ENCODE measurements at regions not wholly inside any gene's neighbourhood (a gene's known extent, or its start where the extent isn't known, plus 50 kb on each side); places are given as distances from the start of the nearest gene placed in this dataset.

DNA sequence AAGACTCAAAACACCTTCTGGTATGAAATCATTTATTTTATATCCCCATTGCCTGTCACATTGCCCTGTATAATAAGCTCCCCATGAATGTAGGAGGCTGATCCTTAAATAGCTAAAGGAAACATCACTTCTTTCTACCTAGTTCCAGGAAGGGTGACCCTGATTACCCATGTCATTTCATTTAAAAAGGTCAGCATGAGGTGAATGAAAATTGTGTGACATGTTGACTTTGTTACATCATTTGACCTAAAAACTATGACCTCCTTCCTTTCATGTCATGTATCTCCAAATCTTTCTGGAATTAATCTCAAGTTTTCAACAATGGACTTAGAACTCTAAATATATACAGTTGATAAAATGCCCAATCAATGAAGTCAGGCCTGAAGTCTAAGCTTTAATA, 161.5 kb downstream of the AHR start:
- no peaks in the 10 kb centered on the region for H4K20me1 ChIP-seq (ENCODE audit: insufficient read depth, low read length)
- H3K9ac ChIP-seq (ENCODE audit: insufficient read depth, low read length, poor library complexity, severe bottlenecking): no peak overlapping the region
- Mint-ChIP-seq H3K27ac (no peak overlapping the region), H3K27me3 (ENCODE audit: low read depth in 3 of 3) (peaks cover 0 to 3% (median 0%) of the 10 kb centered on the region in 3 donors), H3K4me1 (peaks cover 3% of the 10 kb centered on the region), H3K4me3 (no peak overlapping the region), H3K36me3 (peaks cover 0 to 4% of the 10 kb centered on the region in 2 donors), H3K9me3 (peaks cover 11 to 28% (median 21%) of the 10 kb centered on the region in 7 donors)
- H3K9me3 ChIP-seq (replicated peaks in 1 of 2; ENCODE audit: control insufficient read depth in 1 of 2, insufficient read depth in 1 of 2, low read length in 2 of 2): peaks cover 11 to 12% of the 10 kb centered on the region in 2 donors
- no peaks in the 10 kb centered on the region for H3K36me3 ChIP-seq (replicated peaks in 1 of 2; ENCODE audit: control insufficient read depth in 1 of 2, insufficient read depth in 2 of 2, low read length in 2 of 2)
- no peaks in the 10 kb centered on the region for H3K79me2 ChIP-seq (ENCODE audit: insufficient read depth, low read length)
- DNase-seq: no peak
- TF ChIP-seq, protein P1, sequence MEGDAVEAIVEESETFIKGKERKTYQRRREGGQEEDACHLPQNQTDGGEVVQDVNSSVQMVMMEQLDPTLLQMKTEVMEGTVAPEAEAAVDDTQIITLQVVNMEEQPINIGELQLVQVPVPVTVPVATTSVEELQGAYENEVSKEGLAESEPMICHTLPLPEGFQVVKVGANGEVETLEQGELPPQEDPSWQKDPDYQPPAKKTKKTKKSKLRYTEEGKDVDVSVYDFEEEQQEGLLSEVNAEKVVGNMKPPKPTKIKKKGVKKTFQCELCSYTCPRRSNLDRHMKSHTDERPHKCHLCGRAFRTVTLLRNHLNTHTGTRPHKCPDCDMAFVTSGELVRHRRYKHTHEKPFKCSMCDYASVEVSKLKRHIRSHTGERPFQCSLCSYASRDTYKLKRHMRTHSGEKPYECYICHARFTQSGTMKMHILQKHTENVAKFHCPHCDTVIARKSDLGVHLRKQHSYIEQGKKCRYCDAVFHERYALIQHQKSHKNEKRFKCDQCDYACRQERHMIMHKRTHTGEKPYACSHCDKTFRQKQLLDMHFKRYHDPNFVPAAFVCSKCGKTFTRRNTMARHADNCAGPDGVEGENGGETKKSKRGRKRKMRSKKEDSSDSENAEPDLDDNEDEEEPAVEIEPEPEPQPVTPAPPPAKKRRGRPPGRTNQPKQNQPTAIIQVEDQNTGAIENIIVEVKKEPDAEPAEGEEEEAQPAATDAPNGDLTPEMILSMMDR (IDR thresholded peaks at IDR 0.05): no peak
- H2AFZ ChIP-seq (ENCODE audit: insufficient read depth, low read depth, low read length, poor library complexity, severe bottlenecking): no peak overlapping the region
- intact Hi-C loops (cut with micrococcal nuclease): no loop called here
- no peak overlapping the region for H3K27ac ChIP-seq (ENCODE audit: low read depth in 1 of 2, low read length in 2 of 2)
- no peak overlapping the region for H3K4me2 ChIP-seq (replicated peaks; ENCODE audit: extremely low read depth, low read length, poor library complexity, severe bottlenecking)
- H3K4me3 ChIP-seq (replicated peaks in 1 of 3; ENCODE audit: low read depth in 2 of 3, low read length in 3 of 3): no peak overlapping the region
- H3K27me3 ChIP-seq (ENCODE audit: control insufficient read depth in 2 of 2, insufficient read depth in 2 of 2, low read length in 2 of 2): no peaks in the 10 kb centered on the region
- H3K4me1 ChIP-seq (ENCODE audit: control insufficient read depth in 1 of 2, insufficient read depth in 2 of 2, low read length in 2 of 2): peaks cover 2 to 6% of the 10 kb centered on the region in 2 donors

DNA sequence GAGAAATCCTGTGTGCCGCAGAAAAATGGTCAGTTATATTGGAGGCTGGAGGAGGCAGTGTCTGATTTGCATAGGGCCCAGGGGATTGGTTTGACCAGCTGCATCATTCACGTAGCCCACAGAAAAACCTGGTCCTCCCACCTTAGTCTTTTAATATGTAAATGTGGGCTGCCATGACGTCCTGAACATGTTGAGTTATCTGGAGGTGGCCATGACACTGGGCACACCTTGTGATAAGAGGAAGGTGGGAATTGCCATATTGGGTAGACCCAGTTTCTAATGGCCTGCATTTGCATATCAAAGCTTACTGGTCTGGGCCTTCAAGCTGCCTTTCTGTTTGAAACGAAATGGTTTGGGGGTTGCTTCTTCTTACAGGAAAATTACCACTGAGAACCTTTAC, 162.2 kb downstream of the AHR start:
- H3K4me3 Mint-ChIP-seq: no peak overlapping the region
- H3K4me2 ChIP-seq (replicated peaks; ENCODE audit: extremely low read depth, low read length, poor library complexity, severe bottlenecking): no peak overlapping the region
- TF ChIP-seq, protein P1 (IDR thresholded peaks at IDR 0.05): no peak
- intact Hi-C loops (cut with micrococcal nuclease): no loop called here
- H3K36me3 Mint-ChIP-seq: peaks cover 0 to 4% of the 10 kb centered on the region in 2 donors
- H3K27ac Mint-ChIP-seq: no peak overlapping the region
- WGBS (ENCODE audit: insufficient coverage): 86% methylated on average over 1 of the region's 4 CpGs
- H3K9me3 ChIP-seq (replicated peaks in 1 of 2; ENCODE audit: control insufficient read depth in 1 of 2, insufficient read depth in 1 of 2, low read length in 2 of 2): peaks cover 11 to 12% of the 10 kb centered on the region in 2 donors
- H3K4me1 Mint-ChIP-seq: peaks cover 3% of the 10 kb centered on the region
- no peak overlapping the region for H3K9ac ChIP-seq (ENCODE audit: insufficient read depth, low read length, poor library complexity, severe bottlenecking)
- no peak overlapping the region for H3K27ac ChIP-seq (ENCODE audit: low read depth in 1 of 2, low read length in 2 of 2)
- no peak for DNase-seq
- no peaks in the 10 kb centered on the region for H3K27me3 ChIP-seq (ENCODE audit: control insufficient read depth in 2 of 2, insufficient read depth in 2 of 2, low read length in 2 of 2)
- H3K4me3 ChIP-seq (replicated peaks in 1 of 3; ENCODE audit: low read depth in 2 of 3, low read length in 3 of 3): no peak overlapping the region
- peaks cover 0 to 3% (median 0%) of the 10 kb centered on the region in 3 donors for H3K27me3 Mint-ChIP-seq (ENCODE audit: low read depth in 3 of 3)
- H3K9me3 Mint-ChIP-seq: peaks cover 11 to 28% (median 21%) of the 10 kb centered on the region in 7 donors
- H3K4me1 ChIP-seq (ENCODE audit: control insufficient read depth in 1 of 2, insufficient read depth in 2 of 2, low read length in 2 of 2): peaks cover 2 to 6% of the 10 kb centered on the region in 2 donors
- H3K36me3 ChIP-seq (replicated peaks in 1 of 2; ENCODE audit: control insufficient read depth in 1 of 2, insufficient read depth in 2 of 2, low read length in 2 of 2): no peaks in the 10 kb centered on the region
- no peak overlapping the region for H2AFZ ChIP-seq (ENCODE audit: insufficient read depth, low read depth, low read length, poor library complexity, severe bottlenecking)
- H4K20me1 ChIP-seq (ENCODE audit: insufficient read depth, low read length): no peaks in the 10 kb centered on the region
- H3K79me2 ChIP-seq (ENCODE audit: insufficient read depth, low read length): no peaks in the 10 kb centered on the region

Measured in CD14-positive monocyte (primary cell).